B cell (primary cell): ENCODE measurements at regions not wholly inside any gene's neighbourhood (a gene's known extent, or its start where the extent isn't known, plus 50 kb on each side); places are given as distances from the start of the nearest gene placed in this dataset.

Source experiments
- ATAC-seq: fragments of 200-7000 bp; cut with Tn5 transposase; one replicate; pipeline ENCODE4 v1.10.0; 2021; ENCODE audit warnings: low read depth, mild to moderate bottlenecking, moderate number of reproducible peaks, moderate library complexity
- CTCF ChIA-PET: fragments of 350-600 bp; sonication (Branson Sonifier 250); formaldehyde crosslinking; loops from one replicate; lab custom pipeline; 2021; ENCODE audit warnings: antibody characterized with exemption, inconsistent platforms; lab: Charles Lee
- POLR2A ChIA-PET: fragments of 350-600 bp; sonication (Branson Sonifier 250); formaldehyde crosslinking; loops from one replicate; lab custom pipeline; 2021; ENCODE audit warnings: antibody characterized with exemption; lab: Charles Lee
- DNase-seq: peaks from one replicate; pipeline ENCODE4 v3.0.0; 2013
- H2AFZ ChIP-seq: 2 replicates; pipeline ENCODE4 v1.6.1; 2012; ENCODE audit warnings: mild to moderate bottlenecking, low read depth, low read length; ENCODE audit not compliant: insufficient read depth, poor library complexity, severe bottlenecking
- H3K27ac ChIP-seq, 2 donors: 1 replicate in 1 of 2; 2 replicates in 1 of 2; pipeline ENCODE4 v1.5.1; 2012 to 2013; ENCODE audit warnings: low read length in 2 of 2, mild to moderate bottlenecking in 2 of 2, moderate library complexity in 1 of 2
- H3K27me3 ChIP-seq, 4 experiments: fragments of 200-600 bp in 1 of 4; sonication (generic) in 1 of 4; replicated peaks in 1 of 4; 1 replicate in 2 of 4; 2 replicates in 2 of 4; pipeline versions ENCODE4 v1.6.1 to v1.7.0; 2013 to 2016; ENCODE audit warnings: low read length in 3 of 4, mild to moderate bottlenecking in 2 of 4, mixed read lengths in 1 of 4, moderate library complexity in 1 of 4; ENCODE audit not compliant: insufficient read depth in 4 of 4, control insufficient read depth in 3 of 4; ENCODE audit errors: control extremely low read depth in 1 of 4
- H3K36me3 ChIP-seq, 2 experiments: replicated peaks in 1 of 2; 1 replicate in 1 of 2; 2 replicates in 1 of 2; pipeline versions ENCODE4 v1.6.1 to v1.7.1; 2013; ENCODE audit warnings: low read length in 1 of 2; ENCODE audit not compliant: insufficient read depth in 2 of 2, control insufficient read depth in 1 of 2; ENCODE audit errors: control extremely low read depth in 1 of 2, extremely low read depth in 1 of 2
- H3K4me1 ChIP-seq, 2 donors: fragments of 200-600 bp in 1 of 2; sonication (generic) in 1 of 2; 1 replicate in 1 of 2; 2 replicates in 1 of 2; pipeline versions ENCODE4 v1.5.1 to v1.6.1; 2013 to 2017; ENCODE audit warnings: low read length in 2 of 2; ENCODE audit not compliant: control insufficient read depth in 2 of 2, insufficient read depth in 2 of 2
- H3K4me2 ChIP-seq: replicated peaks from 2 replicates; pipeline ENCODE3; 2012; ENCODE audit warnings: mild to moderate bottlenecking, low read depth, low read length; ENCODE audit not compliant: poor library complexity, severe bottlenecking
- H3K4me3 ChIP-seq, 5 experiments: fragments of 200-600 bp in 1 of 5; sonication (generic) in 1 of 5; 1 replicate in 3 of 5; 2 replicates in 2 of 5; pipeline versions ENCODE4 v1.5.1 to v1.7.0; 2011 to 2016; ENCODE audit warnings: low read length in 4 of 5, mild to moderate bottlenecking in 4 of 5, low read depth in 2 of 5, control low read depth in 1 of 5, moderate library complexity in 1 of 5; ENCODE audit not compliant: insufficient read depth in 1 of 5; ENCODE audit errors: control extremely low read depth in 1 of 5, extremely low read depth in 1 of 5
- H3K79me2 ChIP-seq: fragments of 200-600 bp; sonication (generic); one replicate; pipeline ENCODE4 v1.6.0; 2016; ENCODE audit warnings: low read length; ENCODE audit not compliant: control insufficient read depth, insufficient read depth
- H3K9ac ChIP-seq: fragments of 200-600 bp; sonication (generic); 2 replicates; pipeline ENCODE4 v1.6.1; 2017; ENCODE audit warnings: mild to moderate bottlenecking, low read length, moderate library complexity
- H3K9me3 ChIP-seq, 3 donors: one replicate each; pipeline versions ENCODE4 v1.6.1 to v1.7.1; 2013; ENCODE audit warnings: low read length in 2 of 3; ENCODE audit not compliant: control insufficient read depth in 2 of 3, insufficient read depth in 1 of 3; ENCODE audit errors: control extremely low read depth in 1 of 3
- H4K20me1 ChIP-seq: 2 replicates; pipeline ENCODE4 v1.6.0; 2012; ENCODE audit warnings: mild to moderate bottlenecking, low read length; ENCODE audit not compliant: insufficient read depth, control insufficient read depth, poor library complexity, severe bottlenecking
- H3K27ac Mint-ChIP-seq: one replicate; pipeline ENCODE4 v1.8.0; 2021; ENCODE audit warnings: mixed read lengths
- H3K27me3 Mint-ChIP-seq: one replicate; pipeline ENCODE4 v1.8.0; 2021; ENCODE audit warnings: mixed read lengths
- H3K4me1 Mint-ChIP-seq: one replicate; pipeline ENCODE4 v1.8.0; 2021; ENCODE audit warnings: mixed read lengths
- H3K4me3 Mint-ChIP-seq: one replicate; pipeline ENCODE4 v1.8.0; 2021; ENCODE audit warnings: mixed read lengths
- H3K9me3 Mint-ChIP-seq: one replicate; pipeline ENCODE4 v1.8.0; 2022; ENCODE audit warnings: mixed read lengths; ENCODE audit not compliant: insufficient read depth
- CTCF ChIP-seq: fragments of 200-600 bp; IDR thresholded peaks from one replicate; pipeline ENCODE4 v1.8.0; 2022; ENCODE audit warnings: antibody characterized with exemption, mild to moderate bottlenecking
- EZH2 ChIP-seq: IDR thresholded peaks from 2 replicates; pipeline ENCODE4 v1.6.1; 2012; ENCODE audit warnings: borderline replicate concordance, low read depth, mild to moderate bottlenecking, moderate library complexity, low read length; ENCODE audit not compliant: insufficient read depth, poor library complexity, severe bottlenecking
- WGBS: methylation state at CpG from one replicate; pipeline ENCODE4 v1.1.5; 2013; ENCODE audit warnings: missing lambda C conversion rate; ENCODE audit not compliant: insufficient coverage; 5-methylcytosine and 5-hydroxymethylcytosine counted together
- intact Hi-C: fragments of 100-400 bp; cut with micrococcal nuclease; formaldehyde crosslinking; loops from one replicate; pipeline ENCODE4 v1.10.0; 2022

DNA sequence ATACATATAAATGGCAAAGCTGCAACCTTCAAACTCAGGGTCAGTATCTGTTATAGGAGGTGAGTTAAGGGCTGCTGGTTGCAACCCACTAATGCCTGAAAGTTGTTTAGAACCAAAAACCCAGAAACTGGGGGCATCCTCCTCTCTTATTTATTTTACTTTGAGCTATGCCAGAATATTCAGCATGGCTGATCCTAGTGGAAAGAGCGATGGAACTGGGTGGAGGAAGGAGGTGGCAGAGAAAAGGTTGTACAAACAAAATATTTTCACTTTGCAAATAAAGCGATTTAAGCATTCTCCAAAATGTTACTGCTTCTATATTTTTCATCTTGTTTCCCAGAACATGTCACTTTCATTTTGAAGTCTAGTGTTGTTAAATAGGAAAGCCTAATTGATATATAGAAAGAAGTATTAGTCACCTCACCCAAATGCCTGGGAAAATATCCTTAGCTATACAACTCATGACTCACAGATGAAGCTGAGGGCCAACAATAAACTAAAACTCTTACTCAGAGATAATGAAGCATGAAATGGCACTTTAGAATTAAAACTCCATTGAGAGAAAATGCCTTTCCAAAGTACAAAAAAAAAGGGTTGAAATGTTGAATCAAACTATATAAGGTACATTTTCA, 251.4 kb upstream of the UBE2E3 start:
- Histone ChIP-seq H3K9me3 (no peaks in the 10 kb centered on the region), H3K27ac (no peak overlapping the region), H4K20me1 (no peaks in the 10 kb centered on the region), H3K36me3 (no peaks in the 10 kb centered on the region), H3K79me2 (no peaks in the 10 kb centered on the region), H3K27me3 (no peaks in the 10 kb centered on the region), H3K4me1 (no peaks in the 10 kb centered on the region), H2AFZ (no peak overlapping the region), H3K9ac (no peak overlapping the region), H3K4me2 (no peak overlapping the region), H3K4me3 (no peak overlapping the region)
- TF ChIP-seq EZH2 = no peak
- TF ChIP-seq CTCF = no peak
- intact Hi-C loops = no loop called here
- DNase-seq = no peak
- H3K9me3 Mint-ChIP-seq = no peaks in the 10 kb centered on the region
- POLR2A ChIA-PET = no interaction called here
- no peak overlapping the region for H3K27ac Mint-ChIP-seq
- no peak overlapping the region for H3K4me3 Mint-ChIP-seq
- H3K4me1 Mint-ChIP-seq = no peaks in the 10 kb centered on the region
- CTCF ChIA-PET = no interaction called here
- peaks cover 3% of the 10 kb centered on the region for H3K27me3 Mint-ChIP-seq
- ATAC-seq = no peak
- no CpG with 5 or more reads among the region's 2 CpGs for WGBS

DNA sequence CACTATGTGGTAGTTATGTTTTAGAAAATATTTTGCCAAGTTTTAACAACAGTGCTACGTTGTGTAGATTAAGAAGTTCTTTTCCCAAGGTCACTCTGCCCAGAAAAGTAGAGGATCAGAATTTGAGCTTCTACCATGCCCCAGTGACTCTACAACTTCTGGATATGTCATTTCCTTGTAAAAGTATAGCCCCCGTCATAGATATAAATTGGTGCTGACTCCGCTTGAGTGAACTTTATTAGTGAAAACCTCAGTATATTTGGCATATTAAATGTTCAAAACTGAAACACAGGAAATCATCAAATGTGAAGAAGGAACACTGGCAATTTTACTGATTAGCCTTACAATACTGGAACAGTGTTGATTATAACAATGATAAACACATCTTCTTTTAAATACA, 256.7 kb upstream of the UBE2E3 start:
- Histone ChIP-seq H3K9ac (no peak overlapping the region), H3K4me1 (no peaks in the 10 kb centered on the region), H4K20me1 (no peaks in the 10 kb centered on the region), H3K4me2 (no peak overlapping the region), H3K4me3 (no peak overlapping the region), H3K27ac (no peak overlapping the region), H3K9me3 (peaks cover 0 to 2% (median 0%) of the 10 kb centered on the region in 3 donors), H3K36me3 (no peaks in the 10 kb centered on the region), H3K79me2 (no peaks in the 10 kb centered on the region), H3K27me3 (no peaks in the 10 kb centered on the region), H2AFZ (no peak overlapping the region)
- Mint-ChIP-seq H3K27me3 (peaks cover 3% of the 10 kb centered on the region), H3K4me1 (no peaks in the 10 kb centered on the region), H3K4me3 (no peak overlapping the region), H3K9me3 (no peaks in the 10 kb centered on the region), H3K27ac (no peak overlapping the region)
- DNase-seq (no peak), ATAC-seq (no peak)
- WGBS = no CpG with 5 or more reads among the region's 3 CpGs
- POLR2A ChIA-PET = no interaction called here
- CTCF ChIA-PET = no interaction called here
- no peak for TF ChIP-seq CTCF
- intact Hi-C loops = no loop called here
